ENCODE measurements at regions not wholly inside any gene's neighbourhood (a gene's known extent, or its start where the extent isn't known, plus 50 kb on each side); places are given as distances from the start of the nearest gene placed in this dataset.

DNA sequence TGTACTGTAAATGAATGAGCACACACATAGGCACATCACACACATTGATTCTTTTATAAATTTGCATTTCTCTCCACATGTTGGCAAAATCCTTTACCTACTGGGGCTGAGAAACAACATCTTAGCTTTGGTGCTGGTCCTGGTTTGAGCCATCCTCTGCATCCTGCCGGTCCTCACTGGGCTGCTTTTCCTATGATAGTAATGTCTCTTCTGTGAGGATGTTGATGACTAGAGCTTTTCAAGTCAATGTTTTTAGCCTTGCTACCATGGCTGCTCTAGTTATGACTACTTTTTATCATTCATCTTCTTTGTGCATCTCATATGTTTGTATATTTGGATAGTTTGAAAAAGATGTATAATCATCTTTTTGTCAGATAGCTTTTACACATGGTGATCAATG, 280.4 kb upstream of the CD180 start:
- no peak overlapping the region for H3K4me3 ChIP-seq (ENCODE audit: low read depth, low read length)
- DNase-seq (ENCODE audit: low read depth), result no peak
- no peak for TF ChIP-seq CTCF (IDR thresholded peaks at IDR 0.05; ENCODE audit: insufficient read depth, low read length)

DNA sequence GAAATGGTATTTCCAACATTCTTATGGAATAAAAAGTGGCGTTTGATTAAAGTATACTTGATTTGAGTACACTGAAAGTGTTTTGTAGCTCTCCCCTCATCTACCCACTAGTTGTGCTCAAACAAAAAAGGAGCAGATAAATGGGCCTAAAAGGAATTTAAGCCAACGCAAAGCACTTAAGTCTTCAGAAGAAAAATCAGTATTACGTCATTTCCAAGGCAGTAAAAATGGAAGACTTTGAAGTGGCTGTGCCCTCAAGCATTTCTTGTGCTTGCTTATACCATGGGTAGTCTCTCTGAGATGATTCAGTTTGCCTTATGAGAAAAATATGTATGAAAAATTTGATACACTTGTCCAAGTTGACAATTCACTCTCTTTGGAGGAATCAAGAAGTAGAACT, 279.9 kb upstream of the CD180 start:
- DNase-seq (ENCODE audit: low read depth), result no peak
- no peak for TF ChIP-seq CTCF (IDR thresholded peaks at IDR 0.05; ENCODE audit: insufficient read depth, low read length)
- no peak overlapping the region for H3K4me3 ChIP-seq (ENCODE audit: low read depth, low read length)

GRCh38 chr5:67475489-67475888, 278.9 kb upstream of the CD180 start:
- no peak for TF ChIP-seq CTCF (IDR thresholded peaks at IDR 0.05; ENCODE audit: insufficient read depth, low read length)
- no peak for DNase-seq (ENCODE audit: low read depth)
- no peak overlapping the region for H3K4me3 ChIP-seq (ENCODE audit: low read depth, low read length)

GRCh38 chr5:67474597-67475238, 278.1 kb upstream of the CD180 start:
- no peak for DNase-seq (ENCODE audit: low read depth)
- TF ChIP-seq CTCF (IDR thresholded peaks at IDR 0.05; ENCODE audit: insufficient read depth, low read length), result no peak
- no peak overlapping the region for H3K4me3 ChIP-seq (ENCODE audit: low read depth, low read length)

GRCh38 chr5:67467110-67467509, 270.5 kb upstream of the CD180 start:
- no peak overlapping the region for H3K4me3 ChIP-seq (ENCODE audit: low read depth, low read length)

DNA sequence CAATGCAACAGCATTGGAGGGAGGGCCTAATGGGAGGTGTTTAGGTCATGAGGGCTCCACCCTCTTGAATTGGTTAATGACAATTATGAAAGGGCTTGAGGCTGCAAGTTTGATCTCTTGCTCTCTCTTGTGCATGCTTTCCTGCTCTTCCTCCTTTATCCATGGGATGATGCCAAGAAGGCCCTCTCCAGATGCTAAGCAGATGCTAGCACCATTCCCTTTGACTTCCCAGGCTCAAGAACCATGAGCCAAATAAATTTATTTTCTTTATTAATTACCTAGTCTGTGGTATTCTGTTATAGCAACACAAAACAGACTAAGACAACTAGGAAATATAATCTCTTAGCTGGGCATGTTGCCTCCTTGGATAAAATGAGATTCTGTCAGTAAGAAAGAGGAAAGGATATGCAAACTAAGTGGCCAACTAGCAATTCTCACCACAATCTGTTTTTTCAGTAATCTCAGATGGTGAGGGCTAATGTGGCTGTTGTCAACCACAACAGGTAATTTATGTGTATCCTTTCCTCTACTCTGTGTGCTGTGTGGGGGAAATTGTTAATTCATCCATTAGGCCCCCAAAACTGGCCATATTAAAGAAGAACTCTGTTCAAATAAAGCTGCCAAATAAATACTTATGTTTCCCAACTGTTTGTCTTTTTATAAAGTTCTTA, 269.1 kb upstream of the CD180 start:
- no peak for TF ChIP-seq CTCF (IDR thresholded peaks at IDR 0.05; ENCODE audit: insufficient read depth, low read length)
- no peak for DNase-seq (ENCODE audit: low read depth)

More at GRCh38 chr5:67467110-67467509, 270.5 kb upstream of the CD180 start:
- TF ChIP-seq CTCF (IDR thresholded peaks at IDR 0.05; ENCODE audit: insufficient read depth, low read length), result no peak
- DNase-seq (ENCODE audit: low read depth), result no peak

More for the DNA sequence above, 269.1 kb upstream of the CD180 start:
- H3K4me3 ChIP-seq (ENCODE audit: low read depth, low read length), result no peak overlapping the region

Measured in fibroblast of the aortic adventitia (primary cell).